ENCODE measurements at regions not wholly inside any gene's neighbourhood (a gene's known extent, or its start where the extent isn't known, plus 50 kb on each side); places are given as distances from the start of the nearest gene placed in this dataset.

- TF ChIP-seq, protein P1, sequence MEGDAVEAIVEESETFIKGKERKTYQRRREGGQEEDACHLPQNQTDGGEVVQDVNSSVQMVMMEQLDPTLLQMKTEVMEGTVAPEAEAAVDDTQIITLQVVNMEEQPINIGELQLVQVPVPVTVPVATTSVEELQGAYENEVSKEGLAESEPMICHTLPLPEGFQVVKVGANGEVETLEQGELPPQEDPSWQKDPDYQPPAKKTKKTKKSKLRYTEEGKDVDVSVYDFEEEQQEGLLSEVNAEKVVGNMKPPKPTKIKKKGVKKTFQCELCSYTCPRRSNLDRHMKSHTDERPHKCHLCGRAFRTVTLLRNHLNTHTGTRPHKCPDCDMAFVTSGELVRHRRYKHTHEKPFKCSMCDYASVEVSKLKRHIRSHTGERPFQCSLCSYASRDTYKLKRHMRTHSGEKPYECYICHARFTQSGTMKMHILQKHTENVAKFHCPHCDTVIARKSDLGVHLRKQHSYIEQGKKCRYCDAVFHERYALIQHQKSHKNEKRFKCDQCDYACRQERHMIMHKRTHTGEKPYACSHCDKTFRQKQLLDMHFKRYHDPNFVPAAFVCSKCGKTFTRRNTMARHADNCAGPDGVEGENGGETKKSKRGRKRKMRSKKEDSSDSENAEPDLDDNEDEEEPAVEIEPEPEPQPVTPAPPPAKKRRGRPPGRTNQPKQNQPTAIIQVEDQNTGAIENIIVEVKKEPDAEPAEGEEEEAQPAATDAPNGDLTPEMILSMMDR (conservative IDR thresholded peaks at IDR 0.05), result no peak
- no peak for TF ChIP-seq ZFX (IDR thresholded peaks at IDR 0.05)
Measured at GRCh38 chr9:81404931-81405598, 284.3 kb downstream of the TLE1 start.

Measured in C4-2B (cell line).